Suppressor macrophage (primary cell): ENCODE measurements at regions not wholly inside any gene's neighbourhood (a gene's known extent, or its start where the extent isn't known, plus 50 kb on each side); places are given as distances from the start of the nearest gene placed in this dataset.

Experiments used
- DNase-seq, 4 experiments: peaks; one replicate each; pipeline ENCODE4 v3.0.0-alpha.2; 2020 to 2022

- no peak for DNase-seq
Measured at GRCh38 chr10:3691482-3691881, 93.5 kb downstream of the KLF6 start.

- DNase-seq = no peak
Measured at GRCh38 chr10:3689871-3690510, 95.0 kb downstream of the KLF6 start.

- DNase-seq = no peak
Measured at GRCh38 chr10:3687510-3688081, 97.4 kb downstream of the KLF6 start.

GRCh38 chr10:3685384-3685783 lies 99.6 kb downstream of the KLF6 start:
- no peak for DNase-seq

GRCh38 chr10:3684891-3685290 lies 100.1 kb downstream of the KLF6 start:
- DNase-seq = no peak

GRCh38 chr10:3683560-3683959 lies 101.4 kb downstream of the KLF6 start:
- no peak for DNase-seq

GRCh38 chr10:3682745-3683144 lies 102.3 kb downstream of the KLF6 start:
- DNase-seq = no peak

- no peak for DNase-seq
Measured at GRCh38 chr10:3681642-3682554, 103.1 kb downstream of the KLF6 start.

- DNase-seq = no peak
Measured at GRCh38 chr10:3679950-3680629, 104.9 kb downstream of the KLF6 start.

GRCh38 chr10:3678629-3679227 lies 106.3 kb downstream of the KLF6 start:
- DNase-seq = no peak

- DNase-seq = peak; percentile 45 to 67 (median 63)
Measured at GRCh38 chr10:3676564-3676963, 108.4 kb downstream of the KLF6 start.

- no peak for DNase-seq
Measured at GRCh38 chr10:3672220-3672619, 112.8 kb downstream of the KLF6 start.

GRCh38 chr10:3671386-3671955 lies 113.5 kb downstream of the KLF6 start:
- peak; percentile 35 to 76 (median 54) for DNase-seq

GRCh38 chr10:3668966-3669330 lies 116.1 kb downstream of the KLF6 start:
- DNase-seq = no peak

- peak in 3 of 4 experiments; percentile 6 to 28 (median 19) for DNase-seq
Measured at GRCh38 chr10:3668276-3668965, 116.6 kb downstream of the KLF6 start.

GRCh38 chr10:3666525-3667302 lies 118.3 kb downstream of the KLF6 start:
- DNase-seq = peak; percentile 60 to 81 (median 74)

- no peak for DNase-seq
Measured at GRCh38 chr10:3665316-3665908, 119.6 kb downstream of the KLF6 start.

- DNase-seq = no peak
Measured at GRCh38 chr10:3662775-3663174, 122.2 kb downstream of the KLF6 start.

- DNase-seq = no peak
Measured at GRCh38 chr10:3661271-3661670, 123.7 kb downstream of the KLF6 start.

- no peak for DNase-seq
Measured at GRCh38 chr10:3660753-3661152, 124.3 kb downstream of the KLF6 start.
